ENCODE measurements at regions not wholly inside any gene's neighbourhood (a gene's known extent, or its start where the extent isn't known, plus 50 kb on each side); places are given as distances from the start of the nearest gene placed in this dataset.

- DNase-seq: no peak
Observed at GRCh38 chr2:55973673-55974072, 50.1 kb upstream of the EFEMP1 start.

- no peak for DNase-seq
Observed at GRCh38 chr2:55976681-55977080, 53.1 kb upstream of the EFEMP1 start.

GRCh38 chr2:55985406-55985805 lies 61.8 kb upstream of the EFEMP1 start:
- DNase-seq: no peak

- DNase-seq: no peak
Observed at GRCh38 chr2:55986001-55986400, 62.4 kb upstream of the EFEMP1 start.

GRCh38 chr2:55986700-55987440 lies 63.3 kb upstream of the EFEMP1 start:
- no peak for DNase-seq

- DNase-seq: no peak
Observed at GRCh38 chr2:55989405-55989804, 65.8 kb upstream of the EFEMP1 start.

- DNase-seq: no peak
Observed at GRCh38 chr2:55992455-55992854, 68.9 kb upstream of the EFEMP1 start.

GRCh38 chr2:55993685-55994084 lies 70.1 kb upstream of the EFEMP1 start:
- DNase-seq: no peak

GRCh38 chr2:55995211-55995610 lies 71.6 kb upstream of the EFEMP1 start:
- DNase-seq: no peak

- DNase-seq: no peak
Observed at GRCh38 chr2:55995902-55996301, 72.3 kb upstream of the EFEMP1 start.

- DNase-seq: no peak
Observed at GRCh38 chr2:55999231-55999630, 75.6 kb upstream of the EFEMP1 start.

- no peak for DNase-seq
Observed at GRCh38 chr2:55999790-56000189, 76.2 kb upstream of the EFEMP1 start.

- no peak for DNase-seq
Observed at GRCh38 chr2:56001947-56002346, 78.4 kb upstream of the EFEMP1 start.

- peak; percentile 58 for DNase-seq
Observed at GRCh38 chr2:56008661-56009431, 85.3 kb upstream of the EFEMP1 start.

GRCh38 chr2:56009758-56010458 lies 86.3 kb upstream of the EFEMP1 start:
- peak; percentile 41 for DNase-seq

- DNase-seq: no peak
Observed at GRCh38 chr2:56011624-56012023, 88.0 kb upstream of the EFEMP1 start.

GRCh38 chr2:56012221-56012765 lies 88.7 kb upstream of the EFEMP1 start:
- DNase-seq: no peak

- no peak for DNase-seq
Observed at GRCh38 chr2:56013475-56013874, 89.9 kb upstream of the EFEMP1 start.

- DNase-seq: no peak
Observed at GRCh38 chr2:56014046-56014730, 90.6 kb upstream of the EFEMP1 start.

- no peak for DNase-seq
Observed at GRCh38 chr2:56015711-56016115, 92.1 kb upstream of the EFEMP1 start.

- DNase-seq: no peak
Observed at GRCh38 chr2:56017784-56018183, 94.2 kb upstream of the EFEMP1 start.

GRCh38 chr2:56018267-56018666 lies 94.7 kb upstream of the EFEMP1 start:
- DNase-seq: no peak

GRCh38 chr2:56021136-56021474 lies 97.5 kb upstream of the EFEMP1 start:
- no peak for DNase-seq
